ENCODE measurements at regions not wholly inside any gene's neighbourhood (a gene's known extent, or its start where the extent isn't known, plus 50 kb on each side); places are given as distances from the start of the nearest gene placed in this dataset.
"Not testable (repeated sequence)": the region's sequence is repeated elsewhere in the genome, so short reads cannot be mapped to it uniquely, and the experiment has no call there.

DNA sequence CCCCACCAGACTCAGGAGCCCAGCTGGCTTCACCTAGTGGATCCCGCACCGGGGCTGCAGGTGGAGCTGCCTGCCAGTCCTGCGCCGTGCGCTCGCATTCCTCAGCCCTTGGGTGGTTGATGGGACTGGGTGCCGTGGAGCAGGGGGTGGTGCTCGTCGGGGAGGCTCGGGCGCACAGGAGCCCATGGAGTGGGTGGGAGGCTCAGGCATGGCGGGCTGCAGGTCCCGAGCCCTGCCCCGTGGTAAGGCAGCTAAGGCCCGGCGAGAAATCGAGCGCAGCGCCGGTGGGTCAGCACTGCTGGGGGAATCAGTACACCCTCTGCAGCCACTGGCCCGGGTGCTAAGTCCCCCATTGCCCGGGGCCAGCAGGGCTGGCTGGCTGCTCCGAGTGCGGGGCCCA, 212.2 kb downstream of the EXOC5 start:
- TF ChIP-seq, protein P1, sequence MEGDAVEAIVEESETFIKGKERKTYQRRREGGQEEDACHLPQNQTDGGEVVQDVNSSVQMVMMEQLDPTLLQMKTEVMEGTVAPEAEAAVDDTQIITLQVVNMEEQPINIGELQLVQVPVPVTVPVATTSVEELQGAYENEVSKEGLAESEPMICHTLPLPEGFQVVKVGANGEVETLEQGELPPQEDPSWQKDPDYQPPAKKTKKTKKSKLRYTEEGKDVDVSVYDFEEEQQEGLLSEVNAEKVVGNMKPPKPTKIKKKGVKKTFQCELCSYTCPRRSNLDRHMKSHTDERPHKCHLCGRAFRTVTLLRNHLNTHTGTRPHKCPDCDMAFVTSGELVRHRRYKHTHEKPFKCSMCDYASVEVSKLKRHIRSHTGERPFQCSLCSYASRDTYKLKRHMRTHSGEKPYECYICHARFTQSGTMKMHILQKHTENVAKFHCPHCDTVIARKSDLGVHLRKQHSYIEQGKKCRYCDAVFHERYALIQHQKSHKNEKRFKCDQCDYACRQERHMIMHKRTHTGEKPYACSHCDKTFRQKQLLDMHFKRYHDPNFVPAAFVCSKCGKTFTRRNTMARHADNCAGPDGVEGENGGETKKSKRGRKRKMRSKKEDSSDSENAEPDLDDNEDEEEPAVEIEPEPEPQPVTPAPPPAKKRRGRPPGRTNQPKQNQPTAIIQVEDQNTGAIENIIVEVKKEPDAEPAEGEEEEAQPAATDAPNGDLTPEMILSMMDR (IDR thresholded peaks at IDR 0.05 in 4 of 5, conservative IDR thresholded peaks at IDR 0.05 in 1 of 5), result not testable (repeated sequence)
- not testable (repeated sequence) for TF ChIP-seq POLR2A (IDR thresholded peaks at IDR 0.05)

Measured in gastrocnemius medialis (tissue), 4 donors.